ENCODE measurements at regions not wholly inside any gene's neighbourhood (a gene's known extent, or its start where the extent isn't known, plus 50 kb on each side); places are given as distances from the start of the nearest gene placed in this dataset.

DNA sequence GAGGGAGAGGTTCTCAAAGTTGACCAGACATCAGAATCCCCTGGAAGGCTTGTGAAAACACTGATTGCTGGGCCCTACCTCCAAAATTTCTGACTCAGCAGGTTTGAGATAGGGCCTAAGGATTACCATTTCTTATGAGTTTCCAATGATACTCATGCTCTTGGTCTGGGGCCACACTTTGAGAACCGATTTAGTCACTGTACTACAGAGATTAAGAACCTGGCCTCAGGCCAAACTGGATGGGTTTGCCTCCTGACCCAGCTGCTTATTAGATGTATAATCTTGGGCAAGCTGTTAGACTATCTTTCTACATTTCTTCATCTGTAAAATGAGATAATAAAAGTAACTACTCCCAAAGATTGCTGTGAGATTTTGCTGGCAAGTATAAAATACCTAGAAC lies 77.1 kb upstream of the SCIN start:
- no peak for TF ChIP-seq POLR2AphosphoS5 (IDR thresholded peaks at IDR 0.05; ENCODE audit: low read depth, low read length)
- TF ChIP-seq, protein P1, sequence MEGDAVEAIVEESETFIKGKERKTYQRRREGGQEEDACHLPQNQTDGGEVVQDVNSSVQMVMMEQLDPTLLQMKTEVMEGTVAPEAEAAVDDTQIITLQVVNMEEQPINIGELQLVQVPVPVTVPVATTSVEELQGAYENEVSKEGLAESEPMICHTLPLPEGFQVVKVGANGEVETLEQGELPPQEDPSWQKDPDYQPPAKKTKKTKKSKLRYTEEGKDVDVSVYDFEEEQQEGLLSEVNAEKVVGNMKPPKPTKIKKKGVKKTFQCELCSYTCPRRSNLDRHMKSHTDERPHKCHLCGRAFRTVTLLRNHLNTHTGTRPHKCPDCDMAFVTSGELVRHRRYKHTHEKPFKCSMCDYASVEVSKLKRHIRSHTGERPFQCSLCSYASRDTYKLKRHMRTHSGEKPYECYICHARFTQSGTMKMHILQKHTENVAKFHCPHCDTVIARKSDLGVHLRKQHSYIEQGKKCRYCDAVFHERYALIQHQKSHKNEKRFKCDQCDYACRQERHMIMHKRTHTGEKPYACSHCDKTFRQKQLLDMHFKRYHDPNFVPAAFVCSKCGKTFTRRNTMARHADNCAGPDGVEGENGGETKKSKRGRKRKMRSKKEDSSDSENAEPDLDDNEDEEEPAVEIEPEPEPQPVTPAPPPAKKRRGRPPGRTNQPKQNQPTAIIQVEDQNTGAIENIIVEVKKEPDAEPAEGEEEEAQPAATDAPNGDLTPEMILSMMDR (IDR thresholded peaks at IDR 0.05), result no peak
